ENCODE measurements at regions not wholly inside any gene's neighbourhood (a gene's known extent, or its start where the extent isn't known, plus 50 kb on each side); places are given as distances from the start of the nearest gene placed in this dataset.

DNA sequence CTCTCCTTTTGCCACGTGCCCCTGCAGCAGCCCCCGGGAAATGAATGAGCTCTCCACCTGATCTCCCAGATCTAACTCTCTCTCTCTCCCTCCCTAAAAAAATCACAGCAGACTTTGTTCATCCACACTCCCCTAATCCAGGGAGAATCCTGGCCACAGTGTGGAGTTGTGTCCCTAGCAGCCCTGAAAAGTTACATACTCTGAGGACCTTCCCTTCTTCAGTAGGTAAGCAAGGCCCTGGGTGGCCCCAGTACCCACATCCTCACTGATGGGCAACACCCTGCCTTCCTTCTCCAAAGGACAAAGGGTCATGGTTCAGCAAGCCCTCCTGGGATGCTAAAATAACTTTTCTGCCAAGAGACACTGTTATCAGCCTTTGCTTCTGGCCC is 76.9 kb upstream of the GLI2 start:
- Histone ChIP-seq H3K27me3 (ENCODE audit: control insufficient read depth, insufficient read depth, low read length) (peaks cover 4% of the 10 kb centered on the region), H3K9me3 (ENCODE audit: control insufficient read depth in 2 of 3, insufficient read depth in 1 of 3, low read length in 3 of 3) (no peaks in the 10 kb centered on the region), H3K9ac (ENCODE audit: low read length in 3 of 3) (no peak overlapping the region), H3K4me1 (ENCODE audit: control insufficient read depth in 2 of 3, insufficient read depth in 2 of 3, low read depth in 1 of 3, low read length in 3 of 3) (no peaks in the 10 kb centered on the region), H3K36me3 (ENCODE audit: control insufficient read depth in 2 of 3, insufficient read depth in 3 of 3, low read length in 3 of 3) (no peaks in the 10 kb centered on the region), H3K27ac (ENCODE audit: low read depth in 2 of 2, low read length in 2 of 2) (no peak overlapping the region), H3K4me3 (ENCODE audit: low read length in 3 of 3) (no peak overlapping the region)
- no peak for DNase-seq
- intact Hi-C loops (cut with DNase I): no loop called here
- FAIRE-seq: no peak
- TF ChIP-seq, protein P1, sequence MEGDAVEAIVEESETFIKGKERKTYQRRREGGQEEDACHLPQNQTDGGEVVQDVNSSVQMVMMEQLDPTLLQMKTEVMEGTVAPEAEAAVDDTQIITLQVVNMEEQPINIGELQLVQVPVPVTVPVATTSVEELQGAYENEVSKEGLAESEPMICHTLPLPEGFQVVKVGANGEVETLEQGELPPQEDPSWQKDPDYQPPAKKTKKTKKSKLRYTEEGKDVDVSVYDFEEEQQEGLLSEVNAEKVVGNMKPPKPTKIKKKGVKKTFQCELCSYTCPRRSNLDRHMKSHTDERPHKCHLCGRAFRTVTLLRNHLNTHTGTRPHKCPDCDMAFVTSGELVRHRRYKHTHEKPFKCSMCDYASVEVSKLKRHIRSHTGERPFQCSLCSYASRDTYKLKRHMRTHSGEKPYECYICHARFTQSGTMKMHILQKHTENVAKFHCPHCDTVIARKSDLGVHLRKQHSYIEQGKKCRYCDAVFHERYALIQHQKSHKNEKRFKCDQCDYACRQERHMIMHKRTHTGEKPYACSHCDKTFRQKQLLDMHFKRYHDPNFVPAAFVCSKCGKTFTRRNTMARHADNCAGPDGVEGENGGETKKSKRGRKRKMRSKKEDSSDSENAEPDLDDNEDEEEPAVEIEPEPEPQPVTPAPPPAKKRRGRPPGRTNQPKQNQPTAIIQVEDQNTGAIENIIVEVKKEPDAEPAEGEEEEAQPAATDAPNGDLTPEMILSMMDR (IDR thresholded peaks at IDR 0.05; ENCODE audit: borderline replicate concordance, extremely low read depth, insufficient read depth): no peak

DNA sequence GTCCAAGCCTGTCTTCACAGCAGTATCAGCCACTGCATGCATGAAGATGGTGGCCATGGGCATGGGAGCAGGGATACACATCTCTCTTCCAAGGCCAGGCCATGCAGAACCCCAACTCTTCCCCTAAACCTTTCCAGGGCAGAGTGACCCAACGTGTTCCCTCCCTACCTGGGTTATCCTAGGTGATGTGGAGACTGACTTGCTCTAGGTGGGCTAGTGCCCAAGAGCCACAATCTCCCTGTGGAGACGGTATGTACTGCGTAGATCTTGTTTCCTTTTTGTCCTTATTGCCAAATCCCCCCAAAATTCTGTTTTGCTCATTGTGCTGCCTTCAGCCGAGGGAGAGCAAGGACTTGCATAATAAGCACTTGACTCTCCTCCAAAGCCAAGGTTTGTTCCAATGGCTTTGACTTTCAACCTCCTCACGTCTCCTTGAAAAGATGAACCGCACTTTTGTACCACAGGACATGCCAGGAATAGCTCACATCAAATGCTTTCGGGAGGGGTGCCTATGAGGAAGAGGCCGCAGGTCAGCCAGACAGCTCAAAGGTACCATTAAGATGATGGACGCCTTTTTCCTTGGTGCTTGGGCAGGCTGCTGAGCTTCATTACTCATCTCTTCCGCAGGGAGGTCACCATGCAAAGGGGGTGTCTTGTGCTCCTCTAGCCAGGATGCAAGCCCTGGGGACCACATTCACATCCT is 76.2 kb upstream of the GLI2 start:
- no peaks in the 10 kb centered on the region for H3K36me3 ChIP-seq (ENCODE audit: control insufficient read depth in 2 of 3, insufficient read depth in 3 of 3, low read length in 3 of 3)
- intact Hi-C loops (cut with DNase I): no loop called here
- H3K4me1 ChIP-seq (ENCODE audit: control insufficient read depth in 2 of 3, insufficient read depth in 2 of 3, low read depth in 1 of 3, low read length in 3 of 3): no peaks in the 10 kb centered on the region
- no peak overlapping the region for H3K9ac ChIP-seq (ENCODE audit: low read length in 3 of 3)
- DNase-seq (no peak), FAIRE-seq (no peak)
- TF ChIP-seq, protein P1 (IDR thresholded peaks at IDR 0.05; ENCODE audit: borderline replicate concordance, extremely low read depth, insufficient read depth): no peak
- H3K4me3 ChIP-seq (ENCODE audit: low read length in 3 of 3): no peak overlapping the region
- H3K27me3 ChIP-seq (ENCODE audit: control insufficient read depth, insufficient read depth, low read length): peaks cover 2% of the 10 kb centered on the region
- no peaks in the 10 kb centered on the region for H3K9me3 ChIP-seq (ENCODE audit: control insufficient read depth in 2 of 3, insufficient read depth in 1 of 3, low read length in 3 of 3)
- H3K27ac ChIP-seq (ENCODE audit: low read depth in 2 of 2, low read length in 2 of 2): no peak overlapping the region

DNA sequence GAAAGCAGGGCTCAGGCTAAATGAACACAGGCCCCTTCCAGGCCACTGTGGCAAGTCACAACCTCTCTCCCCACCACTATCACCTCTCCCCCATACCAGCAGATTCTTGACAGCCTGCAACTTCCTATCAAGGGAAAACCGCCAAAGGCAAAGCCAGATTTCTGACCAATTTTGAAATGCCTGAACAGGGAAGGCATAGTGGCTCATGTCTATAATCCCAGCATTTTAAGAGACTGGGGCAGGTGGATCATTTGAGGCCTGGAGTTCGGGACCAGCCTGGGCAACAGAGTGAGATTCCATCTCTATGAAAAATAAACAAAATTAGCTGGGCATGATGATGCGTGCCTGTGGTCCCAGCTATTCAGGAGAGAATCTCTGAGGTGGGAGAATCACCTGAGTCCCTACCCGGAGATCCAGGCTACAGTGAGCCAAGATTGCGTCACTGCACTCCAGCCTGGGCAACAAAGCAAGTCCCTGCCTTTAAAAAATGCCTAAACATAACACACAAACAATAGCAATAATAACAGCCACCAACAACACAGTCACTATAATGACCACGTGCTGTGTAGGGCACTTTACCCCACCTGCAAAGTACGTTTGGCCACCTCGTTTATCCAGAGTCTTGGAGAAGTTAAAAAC is 75.5 kb upstream of the GLI2 start:
- no peak overlapping the region for H3K27ac ChIP-seq (ENCODE audit: low read depth in 2 of 2, low read length in 2 of 2)
- TF ChIP-seq, protein P1 (IDR thresholded peaks at IDR 0.05; ENCODE audit: borderline replicate concordance, extremely low read depth, insufficient read depth): no peak

More for the DNA sequence above, 75.5 kb upstream of the GLI2 start:
- Histone ChIP-seq H3K9ac (ENCODE audit: low read length in 3 of 3) (no peak overlapping the region), H3K4me3 (ENCODE audit: low read length in 3 of 3) (no peak overlapping the region), H3K36me3 (ENCODE audit: control insufficient read depth in 2 of 3, insufficient read depth in 3 of 3, low read length in 3 of 3) (no peaks in the 10 kb centered on the region), H3K9me3 (ENCODE audit: control insufficient read depth in 2 of 3, insufficient read depth in 1 of 3, low read length in 3 of 3) (peaks cover 0 to 6% (median 0%) of the 10 kb centered on the region in 3 donors), H3K4me1 (ENCODE audit: control insufficient read depth in 2 of 3, insufficient read depth in 2 of 3, low read depth in 1 of 3, low read length in 3 of 3) (no peaks in the 10 kb centered on the region), H3K27me3 (ENCODE audit: control insufficient read depth, insufficient read depth, low read length) (peaks cover 2% of the 10 kb centered on the region)
- FAIRE-seq: no peak
- intact Hi-C loops (cut with DNase I): no loop called here
- DNase-seq: no peak

Data from kidney (tissue), 13 donors.